Thoracic aorta (tissue), 2 donors: ENCODE measurements at regions not wholly inside any gene's neighbourhood (a gene's known extent, or its start where the extent isn't known, plus 50 kb on each side); places are given as distances from the start of the nearest gene placed in this dataset.

Experiments used
- ATAC-seq: fragments of 150-250 bp; one replicate; pipeline ENCODE4 v1.8.0; 2017; ENCODE audit warnings: low read depth; ENCODE audit not compliant: insufficient number of reproducible peaks, low FRiP score
- DNase-seq: peaks from one replicate; pipeline ENCODE4 v3.0.0-alpha.2; 2020; ENCODE audit warnings: low spot score
- H3K27ac ChIP-seq, 2 donors: fragments of 200-600 bp; sonication (generic); 1 replicate in 1 of 2; 2 replicates in 1 of 2; pipeline ENCODE4 v1.5.1; 2016; ENCODE audit warnings: mild to moderate bottlenecking in 2 of 2, moderate library complexity in 2 of 2
- H3K27me3 ChIP-seq: fragments of 200-600 bp; sonication (generic); replicated peaks from 2 replicates; pipeline ENCODE4 v1.6.0; 2016; ENCODE audit warnings: mild to moderate bottlenecking; ENCODE audit not compliant: insufficient read depth
- H3K36me3 ChIP-seq: fragments of 200-600 bp; sonication (generic); one replicate; pipeline ENCODE4 v1.5.1; 2016
- H3K4me1 ChIP-seq, 2 donors: fragments of 200-600 bp; sonication (generic); 1 replicate in 1 of 2; 2 replicates in 1 of 2; pipeline versions ENCODE4 v1.5.1 to v1.6.0; 2016; ENCODE audit warnings: low read depth in 2 of 2, mild to moderate bottlenecking in 1 of 2; ENCODE audit not compliant: control insufficient read depth in 1 of 2
- H3K4me3 ChIP-seq: fragments of 200-600 bp; sonication (generic); 2 replicates; pipeline ENCODE4 v1.5.1; 2016; ENCODE audit warnings: mild to moderate bottlenecking
- H3K9me3 ChIP-seq: fragments of 200-600 bp; sonication (generic); 2 replicates; pipeline ENCODE4 v1.5.1; 2016
- CTCF ChIP-seq: fragments of 200-600 bp; sonication (generic); IDR thresholded peaks from one replicate; pipeline ENCODE4 v1.5.1; 2019; ENCODE audit warnings: antibody characterized with exemption

- ATAC-seq (no peak), DNase-seq (no peak)
- Histone ChIP-seq H3K4me1 (no peaks in the 10 kb centered on the region), H3K27ac (no peak overlapping the region), H3K4me3 (no peak overlapping the region), H3K36me3 (no peaks in the 10 kb centered on the region), H3K9me3 (no peaks in the 10 kb centered on the region), H3K27me3 (no peaks in the 10 kb centered on the region)
- TF ChIP-seq CTCF: no peak
Observed at GRCh38 chr15:96261575-96262034, 68.9 kb upstream of the NR2F2 start.

- DNase-seq (no peak), ATAC-seq (no peak)
- no peaks in the 10 kb centered on the region for H3K36me3 ChIP-seq
- H3K9me3 ChIP-seq: no peaks in the 10 kb centered on the region
- TF ChIP-seq CTCF: no peak
- H3K27me3 ChIP-seq: no peaks in the 10 kb centered on the region
- H3K27ac ChIP-seq: no peak overlapping the region
- H3K4me1 ChIP-seq: no peaks in the 10 kb centered on the region
- no peak overlapping the region for H3K4me3 ChIP-seq
Observed at GRCh38 chr15:96262097-96262496, 68.4 kb upstream of the NR2F2 start.

- TF ChIP-seq CTCF: no peak
- ATAC-seq: no peak
- no peaks in the 10 kb centered on the region for H3K36me3 ChIP-seq
- H3K27ac ChIP-seq: no peak overlapping the region
- H3K9me3 ChIP-seq: no peaks in the 10 kb centered on the region
- no peak for DNase-seq
- no peak overlapping the region for H3K4me3 ChIP-seq
- no peaks in the 10 kb centered on the region for H3K27me3 ChIP-seq
- no peaks in the 10 kb centered on the region for H3K4me1 ChIP-seq
Observed at GRCh38 chr15:96262549-96263489, 67.7 kb upstream of the NR2F2 start.

GRCh38 chr15:96264351-96264798, 66.1 kb upstream of the NR2F2 start:
- Histone ChIP-seq H3K9me3 (no peaks in the 10 kb centered on the region), H3K27ac (no peak overlapping the region), H3K27me3 (no peaks in the 10 kb centered on the region), H3K36me3 (no peaks in the 10 kb centered on the region), H3K4me1 (no peaks in the 10 kb centered on the region), H3K4me3 (no peak overlapping the region)
- no peak for ATAC-seq
- DNase-seq: no peak
- TF ChIP-seq CTCF: no peak

- H3K9me3 ChIP-seq: no peaks in the 10 kb centered on the region
- no peak overlapping the region for H3K27ac ChIP-seq
- DNase-seq: no peak
- no peak for TF ChIP-seq CTCF
- H3K4me3 ChIP-seq: no peak overlapping the region
- H3K4me1 ChIP-seq: no peaks in the 10 kb centered on the region
- ATAC-seq: no peak
- no peaks in the 10 kb centered on the region for H3K27me3 ChIP-seq
- no peaks in the 10 kb centered on the region for H3K36me3 ChIP-seq
Observed at GRCh38 chr15:96264801-96265515, 65.5 kb upstream of the NR2F2 start.
